ENCODE measurements at regions not wholly inside any gene's neighbourhood (a gene's known extent, or its start where the extent isn't known, plus 50 kb on each side); places are given as distances from the start of the nearest gene placed in this dataset.
"Not testable (repeated sequence)": the region's sequence is repeated elsewhere in the genome, so short reads cannot be mapped to it uniquely, and the experiment has no call there.

DNA sequence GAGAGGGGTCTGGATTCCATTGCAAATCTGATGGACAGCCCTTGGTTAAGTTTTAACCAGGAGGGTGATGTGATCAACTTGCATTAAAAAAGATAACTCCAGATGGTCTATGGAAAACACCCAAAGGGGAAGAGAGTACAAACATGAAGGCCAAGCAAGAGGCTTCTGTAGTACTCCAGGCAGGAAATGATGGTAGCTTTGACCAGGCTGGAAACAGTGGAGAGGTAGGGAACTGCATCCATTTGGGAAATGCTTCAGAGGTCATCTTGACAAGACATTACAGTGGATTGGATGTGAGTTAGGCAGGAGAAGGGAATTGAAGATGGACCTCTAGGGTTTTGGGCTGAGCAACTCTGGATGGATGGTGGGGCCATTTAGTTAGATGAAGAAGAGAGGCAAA is 391.1 kb downstream of the IPO8 start:
- intact Hi-C loops (cut with DNase I), result no loop called here

DNA sequence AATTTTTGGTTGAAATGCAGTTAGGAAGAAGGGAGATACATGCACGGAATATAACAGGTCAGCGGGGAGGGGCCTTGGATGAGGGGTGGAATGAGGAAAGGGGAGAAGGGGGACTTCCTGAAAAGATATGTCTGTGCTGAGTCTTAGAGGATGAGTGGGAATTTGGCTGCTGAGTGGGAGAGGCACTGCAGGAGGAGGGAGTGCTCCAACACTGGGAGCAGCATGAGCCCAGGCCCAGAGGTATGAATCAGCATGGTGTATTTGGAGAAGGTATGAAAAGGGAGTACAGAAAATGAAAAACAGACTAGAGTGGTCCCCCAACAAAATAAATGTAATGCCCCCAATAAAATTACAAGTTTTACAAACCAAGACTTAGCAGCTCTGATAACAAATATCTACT is 394.4 kb downstream of the IPO8 start:
- no peaks in the 10 kb centered on the region for H3K36me3 ChIP-seq
- no peaks in the 10 kb centered on the region for H3K9me3 ChIP-seq
- DNase-seq, result no peak
- 98% methylated on average over 2 of the region's 2 CpGs for WGBS, 2 donors
- FAIRE-seq, result no peak
- intact Hi-C loops (cut with DNase I), result no loop called here
- no peaks in the 10 kb centered on the region for H3K4me1 ChIP-seq
- ATAC-seq, result no peak
- no peak overlapping the region for H3K4me3 ChIP-seq
- H3K27me3 ChIP-seq, result no peaks in the 10 kb centered on the region
- no peak for TF ChIP-seq CTCF (IDR thresholded peaks at IDR 0.05)
- H3K27ac ChIP-seq, result no peak overlapping the region

More for the DNA sequence above, 391.1 kb downstream of the IPO8 start:
- no peak for TF ChIP-seq CTCF (IDR thresholded peaks at IDR 0.05)
- DNase-seq, result no peak
- Histone ChIP-seq H3K36me3 (no peaks in the 10 kb centered on the region), H3K27ac (no peak overlapping the region), H3K4me1 (no peaks in the 10 kb centered on the region), H3K9me3 (no peaks in the 10 kb centered on the region), H3K4me3 (no peak overlapping the region), H3K27me3 (no peaks in the 10 kb centered on the region)
- no peak for ATAC-seq
- FAIRE-seq, result no peak

DNA sequence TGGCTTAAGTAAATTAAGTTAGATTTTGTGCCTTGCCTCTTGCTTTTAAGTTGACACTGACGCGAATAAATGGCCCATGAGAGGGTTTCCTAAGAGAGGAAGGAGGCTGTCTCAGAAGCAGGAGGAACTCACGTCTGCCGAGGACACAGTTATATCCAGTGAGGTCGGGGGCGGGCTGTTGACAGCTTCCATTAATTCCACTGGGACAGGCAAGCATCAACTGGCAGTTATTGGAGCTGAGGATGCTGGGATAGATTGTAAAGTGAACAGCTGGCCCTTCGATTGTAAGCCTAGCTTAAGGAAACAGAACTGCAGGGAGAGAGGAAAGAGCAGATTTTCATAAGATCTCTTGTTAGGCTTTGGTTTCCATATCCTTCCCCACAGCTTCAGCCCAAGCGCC is 399.2 kb downstream of the IPO8 start:
- no peaks in the 10 kb centered on the region for H3K9me3 ChIP-seq
- no peak overlapping the region for H3K27ac ChIP-seq
- 50 to 53% methylated on average over 8 of the region's 8 CpGs for WGBS, 2 donors
- no peaks in the 10 kb centered on the region for H3K4me1 ChIP-seq
- H3K36me3 ChIP-seq, result no peaks in the 10 kb centered on the region
- TF ChIP-seq CTCF (IDR thresholded peaks at IDR 0.05), result no peak
- H3K27me3 ChIP-seq, result no peaks in the 10 kb centered on the region
- intact Hi-C loops (cut with DNase I), result no loop called here
- ATAC-seq (no peak), DNase-seq (no peak), FAIRE-seq (no peak)
- H3K4me3 ChIP-seq, result no peak overlapping the region

DNA sequence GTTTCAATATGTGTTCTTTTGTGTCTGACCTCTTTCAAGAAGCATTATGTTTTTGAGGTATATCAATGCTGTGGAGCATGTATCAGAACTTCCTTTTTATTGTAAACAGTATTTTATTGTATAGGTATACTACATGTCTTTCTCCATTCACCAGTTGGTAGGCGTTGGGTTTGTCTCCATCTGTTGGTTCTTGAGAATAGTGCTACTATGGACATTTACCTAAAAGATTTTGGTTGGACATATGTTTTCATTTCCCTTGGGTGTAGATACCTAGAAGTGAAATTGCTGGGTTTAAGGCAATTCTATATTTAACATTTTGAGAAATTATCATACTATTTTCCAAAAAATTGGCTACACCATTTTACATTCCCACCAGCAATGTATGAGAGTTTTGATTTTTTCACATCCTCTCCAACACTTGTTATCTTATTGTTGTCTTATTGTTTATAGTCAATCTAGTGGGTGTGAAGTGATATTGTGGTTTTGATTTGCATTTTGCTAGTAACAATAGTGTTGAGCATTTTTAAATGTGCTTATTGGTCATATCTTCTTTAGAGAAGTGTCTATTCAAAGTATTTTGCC is 409.2 kb downstream of the IPO8 start:
- DNase-seq (no peak), ATAC-seq (no peak), FAIRE-seq (peak; percentile 26)
- intact Hi-C loops (cut with DNase I), result no loop called here
- Histone ChIP-seq H3K27ac (no peak overlapping the region), H3K4me3 (no peak overlapping the region), H3K9me3 (no peaks in the 10 kb centered on the region), H3K27me3 (no peaks in the 10 kb centered on the region), H3K36me3 (no peaks in the 10 kb centered on the region), H3K4me1 (no peaks in the 10 kb centered on the region)
- WGBS, 2 donors, result 31 to 33% methylated on average over 1 of the region's 1 CpG
- TF ChIP-seq CTCF (IDR thresholded peaks at IDR 0.05), result no peak

- H3K27me3 ChIP-seq, result no peaks in the 10 kb centered on the region
- no peak for TF ChIP-seq CTCF (IDR thresholded peaks at IDR 0.05)
- no peaks in the 10 kb centered on the region for H3K36me3 ChIP-seq
- DNase-seq (no peak), FAIRE-seq (no peak), ATAC-seq (no peak)
- intact Hi-C loops (cut with DNase I), result no loop called here
- H3K4me3 ChIP-seq, result no peak overlapping the region
- H3K9me3 ChIP-seq, result no peaks in the 10 kb centered on the region
- no peaks in the 10 kb centered on the region for H3K4me1 ChIP-seq
- H3K27ac ChIP-seq, result no peak overlapping the region
These were observed 417.3 kb downstream of the IPO8 start for GRCh38 chr12:30278401-30278800.

DNA sequence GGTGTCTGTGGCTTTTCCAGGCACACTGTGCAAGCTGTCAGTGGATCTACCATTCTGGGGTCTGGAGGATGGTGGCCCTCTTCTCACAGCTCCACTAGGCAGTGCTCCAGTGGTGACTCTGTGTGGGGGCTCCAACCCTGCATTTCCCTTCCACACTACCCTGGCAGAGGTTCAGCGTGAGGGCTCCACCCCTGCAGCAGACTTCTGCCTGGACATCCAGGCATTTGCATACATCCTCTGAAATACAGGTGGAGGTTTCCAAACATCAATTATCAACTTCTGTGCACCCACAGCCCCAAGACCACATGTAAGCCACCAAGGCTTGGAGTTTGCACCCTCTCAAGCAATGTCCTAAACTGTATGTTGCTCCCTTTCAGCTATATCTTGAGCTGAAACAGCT is 423.2 kb downstream of the IPO8 start:
- ATAC-seq; FAIRE-seq; H3K4me3 ChIP-seq; H3K27ac ChIP-seq; H3K4me1 ChIP-seq; H3K36me3 ChIP-seq; H3K9me3 ChIP-seq; DNase-seq; intact Hi-C loops (cut with DNase I); H3K27me3 ChIP-seq: not testable (repeated sequence)
- 51 to 67% methylated on average over 1 of the region's 1 CpG for WGBS, 2 donors
